Stimulated activated naive CD8-positive, alpha-beta T cell treated with anti-CD3 and anti-CD28 coated beads, Interleukin-15, Interleukin-2, amounts not matched to agents 100 U/mL and 50 U/mL, for 24 hours (primary cell): ENCODE measurements at regions not wholly inside any gene's neighbourhood (a gene's known extent, or its start where the extent isn't known, plus 50 kb on each side); places are given as distances from the start of the nearest gene placed in this dataset.
"Not testable (repeated sequence)": the region's sequence is repeated elsewhere in the genome, so short reads cannot be mapped to it uniquely, and the experiment has no call there.

ENCODE experiments used
- ATAC-seq: fragments of 150-1000 bp; cut with Tn5 transposase; one replicate; pipeline ENCODE4 v1.10.0; 2021
- DNase-seq: peaks from one replicate; pipeline ENCODE4 v3.0.0; 2021

DNA sequence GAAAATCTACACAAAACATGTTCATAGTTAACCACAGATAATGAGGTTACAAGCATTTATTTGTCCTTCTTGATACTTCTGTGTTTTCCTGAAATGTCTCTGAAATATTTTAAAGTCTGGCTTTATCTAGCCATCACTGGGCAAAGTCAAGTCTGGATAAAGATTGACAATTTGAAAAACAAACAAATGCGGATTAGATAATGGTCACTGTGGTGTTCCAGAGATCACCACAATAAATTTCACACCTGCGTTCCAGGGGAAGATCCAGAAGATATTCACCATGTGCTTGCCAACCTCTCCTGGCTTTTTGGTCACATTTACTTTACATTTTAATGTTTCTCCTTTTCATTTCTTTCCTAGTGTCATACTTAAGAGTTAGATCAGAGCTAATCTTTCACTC lies 109.7 kb upstream of the CCDC28A start:
- ATAC-seq (no peak), DNase-seq (no peak)

GRCh38 chr6:138664745-138665144 lies 108.8 kb upstream of the CCDC28A start:
- DNase-seq (no peak), ATAC-seq (no peak)

GRCh38 chr6:138666636-138667035 lies 106.9 kb upstream of the CCDC28A start:
- ATAC-seq, result no peak
- no peak for DNase-seq

DNA sequence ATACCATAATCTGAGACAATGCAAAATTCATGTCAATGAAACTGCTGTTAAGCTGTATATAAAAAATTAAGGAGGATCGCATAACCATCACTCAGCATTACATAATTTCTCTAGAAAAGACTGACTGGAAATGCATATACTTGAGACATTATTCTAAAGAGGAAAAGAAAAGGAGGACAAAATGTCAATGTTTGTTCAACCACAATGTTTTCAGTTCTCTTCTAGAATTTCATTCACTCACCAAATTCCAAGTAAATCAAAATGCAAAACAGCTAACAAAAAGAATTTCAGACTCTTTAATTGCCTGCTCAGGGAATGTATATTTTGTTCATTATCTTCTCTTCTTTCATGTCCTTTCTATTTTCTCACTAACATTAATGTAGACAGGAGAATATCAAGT lies 106.2 kb upstream of the CCDC28A start:
- ATAC-seq (no peak), DNase-seq (no peak)

DNA sequence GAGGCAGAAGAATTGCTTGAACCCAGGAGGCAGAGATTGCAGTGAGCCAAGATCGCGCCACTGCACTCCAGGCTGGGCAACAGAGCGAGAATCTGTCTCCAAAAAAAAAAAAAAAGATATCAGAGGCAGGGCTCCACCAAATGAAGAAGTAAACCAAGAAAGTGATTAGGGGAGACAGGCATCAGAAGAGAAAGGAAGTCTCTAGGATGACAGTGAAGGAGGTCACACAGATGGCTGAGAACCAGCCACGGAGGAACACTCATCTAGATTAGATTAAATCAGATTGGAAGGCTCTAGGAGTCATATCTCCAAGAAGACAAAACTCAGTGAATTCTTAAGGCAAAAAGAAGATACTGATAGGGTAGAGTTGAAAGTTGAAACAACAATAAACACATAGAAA lies 102.2 kb upstream of the CCDC28A start:
- DNase-seq, result no peak
- no peak for ATAC-seq

DNA sequence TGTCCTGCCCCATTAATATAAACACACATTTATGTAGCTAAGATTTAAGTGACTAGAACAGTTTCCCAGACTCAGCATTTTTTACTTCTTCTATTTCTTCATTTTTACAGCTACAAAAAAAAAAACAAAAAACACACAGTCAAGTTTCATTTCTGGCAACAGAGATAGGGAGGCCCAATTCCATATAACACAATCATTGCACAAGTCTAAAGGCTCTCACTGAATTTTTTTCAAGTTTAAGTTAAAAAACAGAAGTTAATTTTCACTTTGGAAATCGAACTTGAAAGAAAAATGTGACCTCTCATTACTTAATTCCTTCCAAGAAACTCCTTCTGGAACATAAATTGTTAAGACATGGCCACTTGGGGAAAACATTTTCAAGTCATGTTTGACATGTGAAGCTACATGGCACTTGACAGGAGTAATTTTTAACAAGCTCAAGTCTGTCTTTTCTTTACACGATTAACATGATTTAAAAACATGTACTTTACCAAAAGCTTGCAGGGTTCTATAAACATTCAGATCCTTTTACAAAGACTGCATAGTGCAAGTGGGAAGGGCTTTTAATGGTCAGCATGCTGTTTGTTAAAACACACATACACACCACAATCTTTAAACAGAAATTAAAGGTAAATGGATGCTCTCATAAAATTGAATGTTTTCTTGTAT lies 100.1 kb upstream of the CCDC28A start:
- DNase-seq (no peak), ATAC-seq (no peak)

DNA sequence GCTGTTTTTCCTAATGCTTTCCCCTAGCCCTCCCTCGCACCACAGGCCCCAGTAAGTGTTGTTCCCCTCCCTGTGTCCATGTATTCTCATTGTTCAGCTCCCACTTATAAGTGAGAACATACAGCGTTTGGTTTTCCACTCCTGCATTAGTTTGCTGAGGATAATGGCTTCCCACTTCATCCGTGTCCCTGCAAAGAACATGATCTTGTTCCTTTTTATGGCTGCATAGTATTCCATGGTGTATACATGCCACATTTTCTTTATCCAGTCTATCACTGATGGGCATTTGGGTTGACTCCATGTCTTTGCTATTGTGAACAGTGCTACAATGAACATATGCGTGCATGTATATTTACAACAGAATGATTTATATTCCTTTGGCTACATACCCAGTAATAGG lies 99.1 kb upstream of the CCDC28A start:
- not testable (repeated sequence) for ATAC-seq, DNase-seq

DNA sequence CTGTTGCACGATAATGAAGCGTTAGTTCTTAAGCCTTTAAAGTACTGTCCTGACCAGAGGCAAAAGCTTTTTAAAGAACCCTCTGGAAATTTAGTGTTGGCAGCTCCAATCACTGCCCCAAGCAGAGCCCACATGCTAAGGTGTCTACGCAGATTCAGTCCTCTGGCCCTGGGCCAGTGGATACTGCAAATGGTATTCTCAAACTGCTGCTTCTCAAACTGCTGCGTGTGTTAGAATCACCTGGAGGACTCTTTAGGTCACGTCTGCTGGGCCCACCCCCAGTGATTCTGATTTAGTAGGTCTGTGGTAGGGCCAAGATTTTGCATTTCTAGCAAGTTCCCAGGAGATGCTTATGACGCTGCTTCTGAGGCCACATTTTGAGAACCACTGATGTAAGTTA lies 96.0 kb upstream of the CCDC28A start:
- no peak for DNase-seq
- no peak for ATAC-seq

GRCh38 chr6:138678168-138678567 lies 95.4 kb upstream of the CCDC28A start:
- ATAC-seq, result no peak
- no peak for DNase-seq

DNA sequence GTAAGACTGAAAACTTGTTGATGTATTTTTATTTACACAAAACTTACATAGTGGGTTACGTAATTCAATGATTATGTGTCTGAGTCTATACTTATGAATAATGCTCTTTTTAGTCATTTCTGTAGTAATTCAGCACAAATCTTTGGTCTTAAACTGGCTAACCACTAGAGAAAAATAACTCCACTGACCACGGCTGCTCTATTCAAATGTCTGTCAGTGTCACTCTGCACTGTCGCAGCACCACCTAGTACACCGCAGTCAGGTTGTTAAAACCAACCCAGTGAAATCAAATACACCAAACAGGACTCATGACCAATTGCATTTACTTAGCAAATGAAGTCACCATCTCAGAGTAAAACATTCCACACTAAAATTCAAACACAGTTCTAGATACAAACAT lies 93.5 kb upstream of the CCDC28A start:
- DNase-seq (no peak), ATAC-seq (no peak)

DNA sequence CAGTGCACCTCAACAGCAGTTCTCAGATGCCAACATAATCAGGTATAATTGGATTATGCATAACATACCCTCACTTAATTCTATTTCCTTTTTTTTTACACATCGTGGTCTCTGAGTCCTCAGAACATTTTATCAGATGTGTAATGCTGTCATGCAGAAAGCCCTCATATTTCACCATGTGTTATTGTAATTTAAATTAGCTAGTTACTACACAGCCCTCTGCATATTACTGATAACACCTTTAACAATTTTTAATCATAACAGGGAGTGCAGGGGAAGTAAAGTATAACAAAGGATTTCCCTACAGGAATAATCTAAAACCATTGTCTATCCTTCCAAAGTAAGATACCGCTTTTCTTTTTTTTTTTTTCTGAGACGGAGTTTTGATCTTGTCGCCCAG lies 91.9 kb upstream of the CCDC28A start:
- DNase-seq (no peak), ATAC-seq (no peak)

DNA sequence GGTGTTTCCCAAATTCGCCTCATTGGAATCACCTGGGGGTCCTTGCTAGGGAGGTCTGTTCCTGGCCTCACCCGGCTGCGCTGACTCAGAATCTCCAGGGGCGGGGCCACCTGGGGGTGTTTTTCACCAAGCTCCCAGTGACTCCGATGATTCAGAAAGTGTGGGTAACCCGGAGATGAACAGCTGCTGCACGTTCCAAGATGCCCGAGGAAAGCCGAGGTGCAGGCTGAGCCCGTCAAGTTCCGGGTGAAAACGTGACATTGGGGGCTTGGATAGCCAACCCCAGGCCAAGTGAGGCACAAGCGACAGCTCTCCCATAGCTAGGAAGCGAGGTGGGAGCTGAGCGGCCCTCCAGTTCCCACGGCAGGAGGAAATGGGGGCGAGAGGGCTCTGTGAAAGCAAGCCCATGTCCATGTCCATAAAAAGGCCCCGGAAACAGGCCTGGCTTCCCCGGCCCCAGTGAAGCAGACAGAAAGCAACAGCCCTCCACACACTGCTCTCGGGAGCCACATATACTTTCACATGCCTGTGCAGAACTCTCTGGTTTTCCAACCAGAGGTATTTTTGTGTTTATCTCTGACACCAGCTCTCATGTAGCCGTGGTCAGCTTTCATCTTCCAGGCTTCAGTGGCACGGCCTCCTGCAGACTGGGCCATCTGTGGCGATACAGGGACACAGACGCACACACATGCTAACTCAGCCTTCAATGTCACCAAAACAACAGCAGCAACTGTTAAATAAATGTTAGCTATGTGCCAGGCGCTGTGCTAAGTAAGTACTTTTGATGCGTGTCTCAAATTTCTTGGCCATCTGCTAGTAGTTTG lies 90.7 kb upstream of the CCDC28A start:
- no peak for ATAC-seq
- no peak for DNase-seq

GRCh38 chr6:138685257-138685656 lies 88.3 kb upstream of the CCDC28A start:
- DNase-seq, result no peak

GRCh38 chr6:138685781-138686180 lies 87.8 kb upstream of the CCDC28A start:
- ATAC-seq (no peak), DNase-seq (no peak)

More at GRCh38 chr6:138685257-138685656, 88.3 kb upstream of the CCDC28A start:
- no peak for ATAC-seq

GRCh38 chr6:138688580-138688979 lies 85.0 kb upstream of the CCDC28A start:
- DNase-seq, result no peak

DNA sequence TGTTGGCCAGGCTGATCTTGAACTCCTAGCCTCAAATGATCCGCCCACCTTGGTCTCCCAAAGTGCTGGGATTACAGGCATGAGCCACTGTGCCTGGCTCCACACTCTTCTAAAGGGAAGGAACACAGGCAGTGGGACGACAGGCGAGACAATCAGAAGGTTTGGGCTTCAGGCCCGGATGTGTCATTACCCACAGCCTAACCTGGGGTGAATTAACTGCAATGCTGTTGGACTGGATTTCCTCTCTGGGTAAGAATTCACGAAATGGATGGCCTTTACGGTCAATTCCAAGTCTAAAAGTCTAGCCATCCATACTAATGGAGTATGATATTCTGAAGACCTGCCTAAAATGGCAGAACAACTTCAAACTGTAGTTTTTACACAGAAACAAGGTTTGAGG lies 83.7 kb upstream of the CCDC28A start:
- no peak for ATAC-seq
- DNase-seq, result no peak

More at GRCh38 chr6:138688580-138688979, 85.0 kb upstream of the CCDC28A start:
- no peak for ATAC-seq

DNA sequence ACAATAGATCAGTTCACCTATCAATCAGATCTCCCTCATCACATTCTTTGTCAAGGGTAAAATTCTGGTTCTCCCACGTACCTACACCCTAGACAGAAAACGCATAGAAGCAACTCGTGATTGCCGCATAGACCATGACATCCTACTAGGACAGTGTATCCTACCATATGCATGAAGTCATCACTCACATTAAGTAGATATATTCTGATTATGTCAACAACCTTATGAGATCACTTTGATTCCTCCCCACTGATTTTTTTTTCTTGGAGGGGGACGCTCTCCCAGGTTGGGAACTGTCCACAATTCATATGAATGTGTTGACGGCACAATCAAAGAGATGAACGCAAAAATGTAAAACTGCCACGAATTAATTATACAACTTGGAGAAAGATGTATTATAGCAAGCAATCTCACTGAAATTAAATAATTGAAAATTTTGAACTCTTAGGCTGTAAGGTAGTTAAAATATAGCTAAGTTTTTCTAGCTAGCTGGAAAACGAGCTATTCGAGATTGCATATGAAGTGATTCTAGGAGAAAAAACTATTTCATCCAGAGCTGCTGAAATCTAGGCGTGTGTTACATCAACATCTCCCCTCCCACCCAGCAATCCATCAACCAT lies 82.5 kb upstream of the CCDC28A start:
- ATAC-seq, result no peak
- DNase-seq, result no peak

DNA sequence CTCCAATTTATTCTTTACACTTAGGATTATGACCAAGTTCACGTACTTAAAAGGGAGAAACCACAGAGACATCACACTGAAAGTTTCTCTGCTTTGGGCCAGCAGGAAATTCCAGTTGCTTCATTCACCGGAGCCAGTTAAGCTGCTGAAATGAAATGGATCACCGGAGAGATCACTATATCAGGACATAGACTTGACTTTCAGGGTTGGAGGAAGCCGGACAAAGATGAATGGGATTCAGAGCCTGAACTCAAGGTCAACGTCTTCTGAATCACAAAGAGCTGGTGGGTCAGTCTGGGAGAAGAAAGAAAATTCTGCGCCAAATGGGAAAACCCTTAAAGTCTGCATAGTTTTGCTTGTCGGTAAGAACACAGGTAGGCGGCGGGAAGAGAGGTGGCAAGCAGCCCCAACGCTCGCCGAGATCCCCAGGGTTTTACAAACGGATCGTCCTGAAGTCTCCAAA lies 81.9 kb upstream of the CCDC28A start:
- DNase-seq (no peak), ATAC-seq (no peak)

GRCh38 chr6:138692058-138692977 lies 81.3 kb upstream of the CCDC28A start:
- ATAC-seq (peak; percentile 64), DNase-seq (peak; percentile 77)

- DNase-seq (peak; percentile 39), ATAC-seq (peak; percentile 53)
These were observed 80.3 kb upstream of the CCDC28A start for GRCh38 chr6:138692978-138693909.

DNA sequence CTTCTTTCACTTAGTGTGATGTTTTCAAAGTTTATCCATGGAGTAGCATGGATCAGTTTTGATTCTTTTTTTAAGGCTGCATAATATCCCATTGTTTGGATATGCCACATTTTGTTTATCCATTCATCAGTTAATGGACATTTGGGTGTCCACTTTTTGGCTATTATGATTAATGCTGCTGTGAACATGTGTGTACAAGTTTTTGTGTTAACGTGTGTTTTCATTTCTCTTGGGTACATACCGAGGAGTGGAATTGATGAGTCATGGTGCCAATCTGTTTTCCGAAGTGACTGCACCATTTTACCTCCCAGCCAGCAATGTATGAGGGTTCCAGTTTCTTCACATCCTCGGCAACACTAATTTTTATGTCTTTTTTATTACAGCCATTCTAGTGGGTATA lies 78.4 kb upstream of the CCDC28A start:
- no peak for ATAC-seq
- DNase-seq, result no peak
